ENCODE measurements at regions not wholly inside any gene's neighbourhood (a gene's known extent, or its start where the extent isn't known, plus 50 kb on each side); places are given as distances from the start of the nearest gene placed in this dataset.

GRCh38 chr9:30293231-30293630 is 2091.2 kb upstream of the ACO1 start:
- no peak for TF ChIP-seq POLR2A (IDR thresholded peaks at IDR 0.05)
- TF ChIP-seq CTCF (IDR thresholded peaks at IDR 0.05): no peak

All from thyroid gland (tissue), 4 donors.